NCI-H82 treated with DMSO at 0.1 percent for 48 hours (cell line): ENCODE measurements at regions not wholly inside any gene's neighbourhood (a gene's known extent, or its start where the extent isn't known, plus 50 kb on each side); places are given as distances from the start of the nearest gene placed in this dataset.
"Not testable (repeated sequence)": the region's sequence is repeated elsewhere in the genome, so short reads cannot be mapped to it uniquely, and the experiment has no call there.

Experiments
- DNase-seq: peaks from one replicate; lab custom pipeline; 2025; ENCODE audit not compliant: unreplicated experiment; lab: John Stamatoyannopoulos, UW

- DNase-seq, result not testable (repeated sequence)
These were observed 52.3 kb upstream of the LRRC30 start for GRCh38 chr18:7178568-7178967.

GRCh38 chr18:7177116-7177744, 53.7 kb upstream of the LRRC30 start:
- DNase-seq, result peak; percentile 42

GRCh38 chr18:7174344-7175095, 56.4 kb upstream of the LRRC30 start:
- peak; percentile 3 for DNase-seq

- no peak for DNase-seq
These were observed 55.6 kb upstream of the LAMA1 start for GRCh38 chr18:7173216-7173615.

GRCh38 chr18:7172611-7173010, 55.0 kb upstream of the LAMA1 start:
- no peak for DNase-seq

GRCh38 chr18:7170292-7170691, 52.7 kb upstream of the LAMA1 start:
- no peak for DNase-seq

- DNase-seq, result no peak
These were observed 52.0 kb upstream of the LAMA1 start for GRCh38 chr18:7169601-7170000.

- peak; percentile 66 for DNase-seq
These were observed 50.8 kb upstream of the LAMA1 start for GRCh38 chr18:7168408-7168807.
